Astrocyte of the cerebellum (primary cell): ENCODE measurements at regions not wholly inside any gene's neighbourhood (a gene's known extent, or its start where the extent isn't known, plus 50 kb on each side); places are given as distances from the start of the nearest gene placed in this dataset.
"Not testable (repeated sequence)": the region's sequence is repeated elsewhere in the genome, so short reads cannot be mapped to it uniquely, and the experiment has no call there.

Experiments used
- DNase-seq: peaks from one replicate; pipeline ENCODE4 v3.0.0-alpha.2; 2011; ENCODE audit warnings: low read depth
- H3K4me3 ChIP-seq: 2 replicates; pipeline ENCODE4 v1.5.1; 2011; ENCODE audit warnings: mild to moderate bottlenecking, low read depth, low read length, moderate library complexity
- CTCF ChIP-seq: IDR thresholded peaks from 2 replicates; pipeline ENCODE4 v1.5.1; 2012; ENCODE audit warnings: low read length, low read depth, moderate library complexity, mild to moderate bottlenecking; ENCODE audit errors: missing control alignments
- in situ Hi-C: cut with HindIII; loops from 2 replicates; pipeline ENCODE4 v1.10.0; 2017; ENCODE audit warnings: low sequenced_read_pairs

GRCh38 chr10:83764666-83765065, 374.6 kb upstream of the GHITM start:
- TF ChIP-seq CTCF, result no peak
- in situ Hi-C loops, result no loop called here
- no peak overlapping the region for H3K4me3 ChIP-seq
- DNase-seq, result peak; percentile 1

- in situ Hi-C loops, result no loop called here
- DNase-seq, result no peak
- no peak for TF ChIP-seq CTCF
- no peak overlapping the region for H3K4me3 ChIP-seq
These were observed 373.6 kb upstream of the GHITM start for GRCh38 chr10:83765731-83766130.

- in situ Hi-C loops, result no loop called here
- no peak overlapping the region for H3K4me3 ChIP-seq
- TF ChIP-seq CTCF, result no peak
- DNase-seq, result no peak
These were observed 370.0 kb upstream of the GHITM start for GRCh38 chr10:83769281-83769820.

- H3K4me3 ChIP-seq, in situ Hi-C loops, DNase-seq: not testable (repeated sequence)
These were observed 352.6 kb upstream of the GHITM start for GRCh38 chr10:83786701-83787100.

- no peak for DNase-seq
- in situ Hi-C loops, result no loop called here
- H3K4me3 ChIP-seq, result no peak overlapping the region
- no peak for TF ChIP-seq CTCF
These were observed 337.3 kb upstream of the GHITM start for GRCh38 chr10:83801983-83802382.

- no peak overlapping the region for H3K4me3 ChIP-seq
- DNase-seq, result no peak
- TF ChIP-seq CTCF, result no peak
- in situ Hi-C loops, result no loop called here
These were observed 332.6 kb upstream of the GHITM start for GRCh38 chr10:83806717-83807116.

- TF ChIP-seq CTCF, result no peak
- no peak overlapping the region for H3K4me3 ChIP-seq
- DNase-seq, result no peak
- in situ Hi-C loops, result no loop called here
These were observed 330.3 kb upstream of the GHITM start for GRCh38 chr10:83809001-83809400.
